GM12892 (cell line): ENCODE measurements at regions not wholly inside any gene's neighbourhood (a gene's known extent, or its start where the extent isn't known, plus 50 kb on each side); places are given as distances from the start of the nearest gene placed in this dataset.

Source experiments
- POLR2AphosphoS5 ChIP-seq: IDR thresholded peaks from 2 replicates; pipeline ENCODE4 v1.6.1; 2011; ENCODE audit warnings: low read depth, low read length, control low read depth
- TAF1 ChIP-seq: IDR thresholded peaks from 2 replicates; pipeline ENCODE4 v1.6.1; 2011; ENCODE audit warnings: low read depth, mild to moderate bottlenecking, control low read depth, low read length, borderline replicate concordance

GRCh38 chr2:111519071-111519470 is 364.9 kb downstream of the ANAPC1 start:
- no peak for TF ChIP-seq TAF1
- TF ChIP-seq POLR2AphosphoS5, result no peak
